Osteoblast (primary cell): ENCODE measurements at regions not wholly inside any gene's neighbourhood (a gene's known extent, or its start where the extent isn't known, plus 50 kb on each side); places are given as distances from the start of the nearest gene placed in this dataset.

Experiments
- DNase-seq: peaks from one replicate; pipeline ENCODE4 v3.0.0; 2011; ENCODE audit warnings: low spot score, mixed read lengths; ENCODE audit not compliant: insufficient read length; ENCODE audit errors: missing footprints
- H2AFZ ChIP-seq: 2 replicates; pipeline ENCODE4 v1.6.0; 2011; ENCODE audit warnings: mild to moderate bottlenecking, low read length
- H3K27ac ChIP-seq: 2 replicates; pipeline ENCODE4 v1.5.1; 2011; ENCODE audit warnings: mild to moderate bottlenecking, low read depth, low read length, moderate library complexity
- H3K27me3 ChIP-seq: 2 replicates; pipeline ENCODE4 v1.6.0; 2012; ENCODE audit warnings: mild to moderate bottlenecking, control low read depth, inconsistent platforms, low read length, moderate library complexity; ENCODE audit not compliant: insufficient read depth
- H3K36me3 ChIP-seq: 2 replicates; pipeline ENCODE4 v1.5.1; 2011; ENCODE audit warnings: mild to moderate bottlenecking, low read length, control low read depth, moderate library complexity; ENCODE audit not compliant: insufficient read depth
- H3K4me1 ChIP-seq: 2 replicates; pipeline ENCODE4 v1.5.1; 2011; ENCODE audit warnings: mild to moderate bottlenecking, low read length, control low read depth, moderate library complexity; ENCODE audit not compliant: insufficient read depth
- H3K4me2 ChIP-seq: 2 replicates; pipeline ENCODE4 v1.6.0; 2011; ENCODE audit warnings: mild to moderate bottlenecking, low read length; ENCODE audit not compliant: insufficient read depth
- H3K4me3 ChIP-seq: fragments of 200-600 bp; sonication (generic); 3 replicates; pipeline ENCODE4 v1.5.1; 2012; ENCODE audit warnings: mild to moderate bottlenecking, low read length, inconsistent platforms; ENCODE audit not compliant: insufficient read depth
- H3K79me2 ChIP-seq: 2 replicates; pipeline ENCODE4 v1.6.0; 2012; ENCODE audit warnings: mild to moderate bottlenecking, low read length, control low read depth, inconsistent platforms; ENCODE audit not compliant: insufficient read depth
- H3K9me3 ChIP-seq: 2 replicates; pipeline ENCODE4 v1.5.1; 2011; ENCODE audit warnings: low read depth, low read length, control low read depth
- H4K20me1 ChIP-seq: 2 replicates; pipeline ENCODE4 v1.6.0; 2012; ENCODE audit warnings: mild to moderate bottlenecking, low read length, control low read depth; ENCODE audit not compliant: insufficient read depth
- CTCF ChIP-seq: IDR thresholded peaks from 2 replicates; pipeline ENCODE4 v1.5.1; 2011; ENCODE audit warnings: mild to moderate bottlenecking, low read depth, low read length, moderate library complexity; ENCODE audit errors: extremely low read depth

- no peak overlapping the region for H3K4me3 ChIP-seq
- H3K36me3 ChIP-seq = no peaks in the 10 kb centered on the region
- no peak overlapping the region for H3K27ac ChIP-seq
- H3K4me2 ChIP-seq = no peak overlapping the region
- H2AFZ ChIP-seq = peak overlapping the region; percentile 44
- H3K27me3 ChIP-seq = no peaks in the 10 kb centered on the region
- peak; percentile 39 for DNase-seq
- no peaks in the 10 kb centered on the region for H3K79me2 ChIP-seq
- no peaks in the 10 kb centered on the region for H3K9me3 ChIP-seq
- peaks cover 19% of the 10 kb centered on the region for H3K4me1 ChIP-seq
- TF ChIP-seq CTCF = no peak
- no peaks in the 10 kb centered on the region for H4K20me1 ChIP-seq
Observed at GRCh38 chr20:10758446-10758845, 84.6 kb upstream of the JAG1 start.

GRCh38 chr20:10761232-10761631 lies 87.4 kb upstream of the JAG1 start:
- Histone ChIP-seq H3K79me2 (no peaks in the 10 kb centered on the region), H4K20me1 (no peaks in the 10 kb centered on the region), H2AFZ (peak overlapping the region; percentile 20), H3K4me3 (peak overlapping the region; percentile 42), H3K27me3 (no peaks in the 10 kb centered on the region), H3K4me2 (peak overlapping the region; percentile 69), H3K36me3 (no peaks in the 10 kb centered on the region), H3K27ac (peak overlapping the region; percentile 90), H3K4me1 (peaks cover 19% of the 10 kb centered on the region), H3K9me3 (no peaks in the 10 kb centered on the region)
- peak; percentile 62 for DNase-seq
- no peak for TF ChIP-seq CTCF

- Histone ChIP-seq H3K4me1 (peaks cover 19% of the 10 kb centered on the region), H3K9me3 (no peaks in the 10 kb centered on the region), H4K20me1 (no peaks in the 10 kb centered on the region), H3K36me3 (no peaks in the 10 kb centered on the region), H3K27ac (peak overlapping the region; percentile 90), H3K4me3 (peak overlapping the region; percentile 42), H2AFZ (peak overlapping the region; percentile 25), H3K79me2 (no peaks in the 10 kb centered on the region), H3K4me2 (peak overlapping the region; percentile 69), H3K27me3 (no peaks in the 10 kb centered on the region)
- peak; percentile 62 for DNase-seq
- TF ChIP-seq CTCF = no peak
Observed at GRCh38 chr20:10761786-10762185, 88.0 kb upstream of the JAG1 start.

- Histone ChIP-seq H3K4me3 (no peak overlapping the region), H4K20me1 (no peaks in the 10 kb centered on the region), H3K9me3 (no peaks in the 10 kb centered on the region), H3K27ac (peak overlapping the region; percentile 90), H3K27me3 (no peaks in the 10 kb centered on the region), H3K4me2 (peak overlapping the region; percentile 69), H2AFZ (peak overlapping the region; percentile 25), H3K4me1 (peaks cover 19% of the 10 kb centered on the region), H3K36me3 (no peaks in the 10 kb centered on the region), H3K79me2 (no peaks in the 10 kb centered on the region)
- peak; percentile 10 for DNase-seq
- no peak for TF ChIP-seq CTCF
Observed at GRCh38 chr20:10762216-10762615, 88.4 kb upstream of the JAG1 start.
